GM19455 (cell line): ENCODE measurements at regions not wholly inside any gene's neighbourhood (a gene's known extent, or its start where the extent isn't known, plus 50 kb on each side); places are given as distances from the start of the nearest gene placed in this dataset.

ENCODE experiments used
- ATAC-seq: cut with Tn5 transposase; IDR thresholded peaks from one replicate; pipeline ENCODE4 v1.9.1; 2021; ENCODE audit not compliant: unreplicated experiment

GRCh38 chr13:47457626-47458025 is 543.4 kb downstream of the SUCLA2 start:
- ATAC-seq, result no peak

- no peak for ATAC-seq
Observed at GRCh38 chr13:47455626-47456025, 545.4 kb downstream of the SUCLA2 start.

GRCh38 chr13:47454986-47455385 is 546.1 kb downstream of the SUCLA2 start:
- no peak for ATAC-seq

- ATAC-seq, result no peak
Observed at GRCh38 chr13:47437406-47437805, 540.6 kb upstream of the HTR2A start.

GRCh38 chr13:47433461-47434005 is 536.7 kb upstream of the HTR2A start:
- no peak for ATAC-seq

- ATAC-seq, result no peak
Observed at GRCh38 chr13:47426126-47426849, 529.4 kb upstream of the HTR2A start.

GRCh38 chr13:47421525-47421924 is 524.7 kb upstream of the HTR2A start:
- ATAC-seq, result no peak

- no peak for ATAC-seq
Observed at GRCh38 chr13:47420568-47420967, 523.7 kb upstream of the HTR2A start.

GRCh38 chr13:47420020-47420419 is 523.2 kb upstream of the HTR2A start:
- no peak for ATAC-seq

GRCh38 chr13:47418206-47418920 is 521.5 kb upstream of the HTR2A start:
- no peak for ATAC-seq

- no peak for ATAC-seq
Observed at GRCh38 chr13:47417485-47417884, 520.6 kb upstream of the HTR2A start.

GRCh38 chr13:47415048-47415447 is 518.2 kb upstream of the HTR2A start:
- no peak for ATAC-seq

- no peak for ATAC-seq
Observed at GRCh38 chr13:47413526-47413925, 516.7 kb upstream of the HTR2A start.

GRCh38 chr13:47413112-47413511 is 516.3 kb upstream of the HTR2A start:
- no peak for ATAC-seq

GRCh38 chr13:47409778-47410177 is 512.9 kb upstream of the HTR2A start:
- no peak for ATAC-seq

- no peak for ATAC-seq
Observed at GRCh38 chr13:47408546-47409319, 511.9 kb upstream of the HTR2A start.

GRCh38 chr13:47407808-47408207 is 511.0 kb upstream of the HTR2A start:
- ATAC-seq, result no peak

- ATAC-seq, result no peak
Observed at GRCh38 chr13:47399599-47399998, 502.7 kb upstream of the HTR2A start.

- ATAC-seq, result no peak
Observed at GRCh38 chr13:47397739-47398138, 500.9 kb upstream of the HTR2A start.

GRCh38 chr13:47396915-47397314 is 500.1 kb upstream of the HTR2A start:
- ATAC-seq, result no peak

GRCh38 chr13:47374741-47375140 is 477.9 kb upstream of the HTR2A start:
- ATAC-seq, result no peak

GRCh38 chr13:47372751-47373150 is 475.9 kb upstream of the HTR2A start:
- no peak for ATAC-seq
